T-helper 1 cell (primary cell): ENCODE measurements at regions not wholly inside any gene's neighbourhood (a gene's known extent, or its start where the extent isn't known, plus 50 kb on each side); places are given as distances from the start of the nearest gene placed in this dataset.
"Not testable (repeated sequence)": the region's sequence is repeated elsewhere in the genome, so short reads cannot be mapped to it uniquely, and the experiment has no call there.

Experiments used
- DNase-seq, 5 donors: peaks; one replicate each; pipeline ENCODE4 v3.0.0-alpha.2; 2012 to 2020

GRCh38 chr4:143819029-143819428, 86.3 kb downstream of the GYPE start:
- no peak for DNase-seq

DNA sequence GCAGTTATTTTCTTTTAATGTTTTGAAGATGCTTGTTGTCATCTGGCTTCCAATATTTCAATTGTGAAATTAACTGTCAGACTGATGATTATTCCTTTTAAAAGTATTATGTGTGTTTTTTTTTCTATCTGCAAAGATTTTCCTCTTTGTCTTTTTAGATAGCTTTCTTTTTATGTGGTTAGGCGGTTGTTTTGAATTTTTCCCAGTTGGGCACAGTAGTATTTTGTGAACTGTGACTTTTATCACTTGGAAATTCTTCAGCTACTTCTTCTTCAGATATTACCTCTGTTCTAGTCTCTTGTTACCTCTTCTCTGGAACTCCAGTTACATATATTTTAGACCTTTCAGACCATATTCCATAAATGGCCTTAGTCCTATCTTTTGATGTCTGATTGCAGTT, 87.5 kb downstream of the GYPE start:
- DNase-seq: not testable (repeated sequence)

DNA sequence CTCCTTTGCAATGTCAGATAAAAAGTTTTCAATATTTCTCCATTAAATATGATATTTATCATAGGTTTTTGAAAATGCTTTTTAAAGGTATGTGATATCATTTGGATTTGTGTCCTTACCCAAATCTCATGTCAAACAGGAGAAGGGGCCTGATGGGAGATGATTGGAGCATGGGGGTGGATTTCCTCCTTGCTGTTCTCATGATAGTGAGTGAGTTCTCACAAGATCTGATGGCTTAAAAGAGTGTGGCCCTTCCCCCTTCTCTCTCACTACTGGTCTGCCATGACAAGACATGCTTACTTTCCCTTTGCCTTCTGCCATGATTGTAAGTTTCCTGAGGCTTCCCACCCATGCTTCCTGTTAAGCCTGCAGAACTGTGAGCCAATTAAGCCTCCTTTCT, 90.0 kb downstream of the GYPE start:
- not testable (repeated sequence) for DNase-seq

DNA sequence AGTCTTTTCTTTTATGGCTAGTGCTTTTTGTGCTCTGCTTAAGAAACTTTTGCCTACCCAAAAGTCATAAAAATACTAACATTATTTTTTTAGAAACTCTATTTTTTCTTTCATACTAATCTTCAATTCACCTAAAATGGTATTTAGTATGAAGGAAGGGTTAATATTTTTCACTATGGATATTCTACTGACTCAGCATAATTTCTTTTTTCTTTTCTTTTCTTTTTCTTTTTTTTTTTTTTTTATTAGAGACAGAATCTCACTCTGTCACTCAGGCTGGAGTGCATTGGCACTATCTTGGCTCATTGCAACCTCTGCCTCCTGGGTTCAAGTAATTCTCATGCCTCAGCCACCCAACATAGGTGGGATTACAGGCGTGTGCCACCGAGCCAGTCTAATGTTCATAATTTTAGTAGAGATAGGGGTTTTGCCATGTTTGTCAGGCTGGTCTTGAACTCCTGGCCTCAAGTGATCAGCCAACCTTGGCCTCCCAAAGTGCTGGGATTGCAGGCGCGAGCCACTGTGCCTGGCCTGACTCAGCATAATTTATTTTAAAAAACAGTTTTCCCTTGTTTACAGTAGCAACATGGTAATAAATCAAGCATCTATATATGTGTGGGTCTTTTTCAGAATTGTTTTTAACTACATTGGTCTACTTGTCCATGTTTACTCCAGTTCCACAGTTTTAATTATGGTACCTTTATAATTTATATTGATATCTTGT, 91.8 kb downstream of the GYPE start:
- DNase-seq: not testable (repeated sequence)

GRCh38 chr4:143791693-143792092, 91.2 kb upstream of the FREM3 start:
- DNase-seq: not testable (repeated sequence)

DNA sequence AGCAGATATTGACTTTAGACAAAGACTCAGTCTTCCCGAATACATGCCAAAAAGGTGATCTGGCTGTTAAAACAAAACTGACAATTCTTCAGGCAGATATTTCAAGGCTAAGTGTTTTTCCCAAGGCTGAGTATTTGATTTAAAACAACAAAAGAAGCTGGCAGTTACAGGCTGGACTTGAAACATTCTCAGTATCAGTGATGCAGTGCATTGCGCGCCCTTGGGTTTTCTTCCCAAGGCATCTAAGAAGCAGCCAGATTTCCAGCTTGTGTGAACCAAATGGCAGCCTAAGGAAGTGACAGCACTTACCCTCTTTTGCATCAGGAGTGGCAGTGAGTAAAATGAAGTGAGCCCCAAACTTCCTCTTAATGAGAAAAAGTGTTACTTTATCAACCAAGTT, 90.0 kb upstream of the FREM3 start:
- not testable (repeated sequence) for DNase-seq

DNA sequence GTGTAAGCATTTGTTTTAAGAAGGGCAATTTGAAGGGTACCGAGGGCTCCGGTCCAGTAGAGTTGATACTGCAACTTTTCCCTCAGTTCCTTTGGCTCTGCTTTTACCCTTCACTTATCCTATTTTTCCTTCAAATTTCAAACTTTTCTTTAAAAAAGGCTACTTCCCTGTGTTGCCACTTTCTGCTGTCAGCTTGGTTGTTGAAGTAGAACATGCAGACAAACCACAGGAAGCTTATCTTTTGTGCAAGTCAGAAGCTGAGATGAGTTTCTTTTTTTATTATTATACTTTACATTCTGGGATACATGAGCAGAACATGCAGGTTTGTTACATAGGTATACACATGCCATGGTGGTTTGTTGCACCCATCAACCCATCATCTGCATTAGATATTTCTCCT, 89.1 kb upstream of the FREM3 start:
- not testable (repeated sequence) for DNase-seq

DNA sequence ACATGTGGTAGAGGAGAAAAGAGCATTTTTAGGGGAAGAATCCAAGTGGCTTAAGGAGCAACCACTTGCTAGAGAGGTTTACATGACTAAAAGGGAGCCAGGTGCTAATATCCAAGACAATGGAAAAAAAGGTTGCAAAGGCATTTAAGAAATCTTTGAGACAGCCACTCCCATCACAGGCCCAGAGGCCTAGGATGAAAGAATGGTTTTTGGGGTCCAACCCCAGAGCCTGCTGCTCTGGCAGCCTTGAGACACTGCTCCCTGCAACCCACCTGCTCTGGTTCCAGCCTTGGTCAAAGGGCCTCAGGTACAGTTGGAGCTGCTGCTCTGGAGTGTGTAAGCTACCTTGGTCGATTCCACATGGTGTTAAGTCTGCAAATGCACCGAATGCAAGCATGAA, 84.1 kb upstream of the FREM3 start:
- DNase-seq: no peak

GRCh38 chr4:143782521-143782920, 82.0 kb upstream of the FREM3 start:
- DNase-seq: no peak

DNA sequence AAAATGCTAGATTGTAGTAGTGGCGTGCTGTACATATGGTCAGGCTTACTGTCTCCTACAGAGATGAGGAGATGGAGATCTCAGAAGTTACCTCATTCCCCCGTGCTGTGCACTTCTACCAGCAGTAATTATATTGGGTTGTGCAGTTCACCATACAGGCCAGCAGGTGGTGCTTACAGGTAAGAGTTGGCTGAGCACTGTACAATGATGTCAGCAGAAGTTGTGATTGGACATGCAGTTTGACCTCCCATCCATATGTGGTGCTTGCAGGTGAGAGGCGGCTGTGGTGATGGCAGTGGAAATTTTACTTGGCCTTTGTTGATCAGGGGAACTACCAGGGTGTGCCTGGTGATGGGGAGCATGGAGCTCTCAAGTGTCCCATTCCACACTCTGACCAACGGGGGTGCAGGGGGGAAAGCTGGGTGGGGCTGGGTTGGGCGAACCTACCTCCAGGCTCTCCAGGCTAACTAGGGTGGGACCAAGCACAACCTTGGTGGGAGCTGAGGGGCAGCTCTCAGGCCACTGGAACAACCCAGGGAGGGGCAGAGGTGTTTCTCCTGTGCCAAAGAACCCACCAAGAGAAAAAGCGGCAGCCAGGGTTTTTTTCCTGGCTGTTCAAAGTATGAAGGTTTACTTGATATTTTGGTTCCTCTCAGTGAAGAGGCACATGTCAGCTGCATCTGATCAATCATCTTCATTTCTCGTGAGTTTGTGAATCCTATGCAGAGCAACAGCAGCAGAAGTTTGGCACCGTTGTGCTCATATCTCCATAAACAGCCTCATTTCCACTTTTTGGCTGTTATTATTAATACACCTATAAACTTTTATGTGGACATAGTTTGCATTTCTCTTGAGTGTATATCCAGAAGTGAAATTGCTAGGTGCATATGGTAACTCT, 73.8 kb upstream of the FREM3 start:
- DNase-seq: peak in 2 of 5 donors; percentile 13 to 28

DNA sequence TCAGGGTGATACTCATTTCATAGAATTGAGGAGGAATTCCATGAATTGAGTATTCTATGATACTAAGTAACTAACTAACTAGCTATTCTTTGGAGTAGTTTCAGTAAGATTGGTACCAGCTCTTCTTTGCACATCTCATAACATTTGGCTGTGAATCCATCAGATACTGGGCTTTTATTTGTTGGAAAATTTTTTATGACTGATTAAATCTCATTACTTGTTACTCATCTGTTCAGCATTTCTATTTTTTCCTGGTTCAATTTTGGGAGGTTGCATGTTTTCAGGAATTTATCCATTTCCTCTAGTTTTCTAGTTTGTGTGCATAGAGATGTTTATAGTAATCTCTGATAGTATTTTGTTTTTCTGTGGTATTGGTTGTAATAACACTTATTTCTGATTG, 70.8 kb upstream of the FREM3 start:
- DNase-seq: no peak

DNA sequence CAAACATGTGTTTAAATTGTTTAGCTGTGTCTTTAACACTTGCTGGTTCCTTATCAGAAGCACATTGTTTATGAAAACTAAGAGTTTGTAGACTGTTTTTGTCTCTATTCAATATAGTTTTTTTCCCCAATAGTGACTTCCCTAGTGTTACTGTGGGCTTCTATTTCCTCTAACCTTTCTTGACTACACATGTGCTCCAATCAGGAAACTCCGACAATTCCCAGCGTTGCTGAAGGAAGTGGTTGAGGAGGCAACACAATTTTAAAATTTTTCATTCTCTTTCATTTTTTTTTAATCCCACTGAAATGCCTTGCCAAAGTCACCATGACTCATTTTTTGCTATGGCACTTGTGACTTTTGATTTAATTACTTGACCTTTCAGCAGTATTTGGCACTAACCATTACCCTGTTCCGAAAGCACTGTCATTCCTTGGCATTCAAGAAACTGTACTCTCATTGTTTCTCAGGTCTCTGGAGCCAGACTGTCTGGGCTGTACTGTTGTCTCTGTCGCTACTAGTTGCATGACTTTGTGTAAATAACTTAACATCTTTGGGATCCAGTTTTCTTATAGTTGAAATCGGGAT, 67.6 kb upstream of the FREM3 start:
- no peak for DNase-seq

GRCh38 chr4:143763587-143763986, 63.1 kb upstream of the FREM3 start:
- no peak for DNase-seq

- DNase-seq: no peak
These were observed 62.0 kb upstream of the FREM3 start for GRCh38 chr4:143762511-143762910.
